SK-N-MC (cell line): ENCODE measurements at regions not wholly inside any gene's neighbourhood (a gene's known extent, or its start where the extent isn't known, plus 50 kb on each side); places are given as distances from the start of the nearest gene placed in this dataset.

Experiments used
- EZH2 ChIP-seq: fragments of 200-600 bp; sonication (generic); IDR thresholded peaks from one replicate; pipeline ENCODE4 v1.6.1; 2017; ENCODE audit warnings: antibody characterized with exemption
- POLR2AphosphoS5 ChIP-seq: IDR thresholded peaks from 2 replicates; pipeline ENCODE4 v1.6.1; 2012; ENCODE audit warnings: mild to moderate bottlenecking, low read depth, low read length, borderline replicate concordance

DNA sequence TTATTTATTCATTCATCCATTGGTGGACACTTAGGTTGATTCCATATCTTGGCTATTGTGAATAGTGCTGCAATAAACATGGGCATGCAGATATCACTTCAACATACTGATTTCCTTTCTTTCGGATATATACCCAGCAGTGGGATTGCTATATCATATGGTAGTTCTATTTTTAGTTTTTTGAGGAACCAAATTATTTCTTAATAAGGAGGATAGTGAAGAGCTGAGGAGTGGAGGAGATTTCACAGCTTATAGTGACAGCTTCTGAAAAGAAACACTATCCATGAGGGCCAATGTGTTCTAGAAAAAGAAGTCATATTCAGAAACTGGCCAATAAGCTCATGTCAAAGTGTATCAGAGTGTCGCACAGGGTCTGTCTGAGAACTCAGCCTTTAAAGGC, 183.3 kb downstream of the SEC61B start:
- TF ChIP-seq POLR2AphosphoS5 (no peak), EZH2 (no peak)
